ENCODE measurements at regions not wholly inside any gene's neighbourhood (a gene's known extent, or its start where the extent isn't known, plus 50 kb on each side); places are given as distances from the start of the nearest gene placed in this dataset.

- no peak for TF ChIP-seq ZNF274 (IDR thresholded peaks at IDR 0.05; ENCODE audit: low read depth, low read length)
- TF ChIP-seq SUZ12 (IDR thresholded peaks at IDR 0.05; ENCODE audit: extremely low read depth, insufficient read depth, insufficient read length), result no peak
- TF ChIP-seq YY1 (IDR thresholded peaks at IDR 0.05; ENCODE audit: insufficient read depth, insufficient read length), result no peak
These were observed 123.3 kb downstream of the RFLNA start for GRCh38 chr12:124418156-124418555.
